Activated CD4-positive, alpha-beta T cell treated with anti-CD3 and anti-CD28 coated beads, Interleukin-2, Interleukin-6, amounts not matched to agents 100 ng/mL and 50 ng/mL, durations not matched to agents 16 hours and 8 hours (primary cell): ENCODE measurements at regions not wholly inside any gene's neighbourhood (a gene's known extent, or its start where the extent isn't known, plus 50 kb on each side); places are given as distances from the start of the nearest gene placed in this dataset.

Experiments
- DNase-seq: peaks from one replicate; pipeline ENCODE4 v3.0.0-alpha.2; 2020

DNA sequence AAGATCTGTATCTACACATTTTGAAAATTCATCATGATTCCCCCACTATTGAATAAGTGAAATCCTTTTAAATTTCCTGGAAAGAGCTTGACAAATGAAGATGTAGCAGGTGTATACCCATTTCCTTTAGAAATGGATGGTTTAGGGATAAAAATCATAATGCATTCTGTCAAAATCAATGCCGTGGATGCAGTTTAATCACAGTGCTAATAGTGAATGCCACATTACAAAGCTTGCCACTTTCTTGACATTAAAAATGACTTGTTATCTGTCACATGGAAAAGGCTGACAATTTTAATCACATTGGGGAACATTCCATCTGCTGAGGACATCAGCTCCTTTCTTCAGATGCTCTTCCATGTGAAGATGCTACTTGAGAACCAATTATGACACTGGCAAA lies 229.6 kb downstream of the GPAM start:
- DNase-seq: no peak

- DNase-seq: no peak
Measured at GRCh38 chr10:111954386-111954785, 229.2 kb downstream of the GPAM start.

GRCh38 chr10:111956841-111957240 lies 226.7 kb downstream of the GPAM start:
- no peak for DNase-seq

DNA sequence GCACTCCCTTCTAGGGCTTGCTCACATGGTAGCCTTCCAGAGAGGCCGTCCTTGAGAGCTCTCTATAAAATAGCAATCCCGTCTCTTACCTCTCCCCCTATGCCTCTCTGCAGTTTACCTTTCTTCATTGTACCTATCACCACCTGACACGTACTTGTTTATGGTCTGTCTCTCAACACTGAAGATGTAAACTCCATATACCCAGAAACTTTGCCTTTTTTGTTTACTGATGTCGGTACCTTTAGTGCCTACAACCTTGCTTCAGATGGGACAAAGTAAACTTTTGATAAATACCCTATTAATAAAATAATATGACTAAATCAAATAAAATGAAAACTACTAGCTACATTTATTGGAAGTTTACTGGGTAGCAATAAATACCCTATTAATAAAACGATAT lies 220.6 kb downstream of the GPAM start:
- no peak for DNase-seq

- no peak for DNase-seq
Measured at GRCh38 chr10:111967116-111967515, 216.4 kb downstream of the GPAM start.

DNA sequence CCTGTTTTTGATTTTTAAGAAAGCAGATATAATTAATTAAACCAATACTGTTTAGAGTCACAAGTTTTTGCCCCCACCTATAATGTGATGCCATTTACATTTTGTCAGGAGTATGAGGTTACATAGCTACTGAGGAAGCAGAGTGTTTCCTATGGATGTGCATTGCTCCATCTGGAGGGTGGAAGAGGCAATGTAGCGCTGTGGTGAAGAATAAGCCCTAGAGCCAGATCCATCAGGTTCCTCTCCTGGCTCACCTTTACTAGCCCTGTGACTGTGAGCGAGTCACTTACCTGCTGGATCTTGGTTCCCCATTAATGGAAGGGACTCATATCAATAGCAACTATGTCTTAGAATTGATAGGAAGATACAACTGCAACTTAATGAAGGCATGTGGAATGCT lies 216.0 kb downstream of the GPAM start:
- DNase-seq: no peak

GRCh38 chr10:111968647-111969046 lies 214.9 kb downstream of the GPAM start:
- no peak for DNase-seq

DNA sequence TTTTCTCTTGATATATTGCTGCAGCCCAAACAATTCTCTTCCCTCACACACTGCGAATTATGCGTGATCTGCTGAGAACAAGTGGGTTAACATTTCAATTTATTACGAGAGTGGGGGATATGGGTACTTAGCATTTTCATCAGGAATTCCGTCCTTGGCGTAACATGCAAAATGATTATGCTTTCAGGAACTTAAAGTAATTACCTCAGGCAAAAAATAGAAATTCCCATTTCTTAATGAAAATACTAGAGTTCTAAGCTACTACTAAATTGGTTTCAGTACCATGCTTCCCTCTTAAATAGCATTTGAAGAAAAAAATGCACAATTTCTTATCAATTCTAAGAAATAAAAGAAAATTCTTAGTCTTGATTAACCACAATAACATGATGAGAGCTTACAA lies 213.5 kb downstream of the GPAM start:
- DNase-seq: no peak

DNA sequence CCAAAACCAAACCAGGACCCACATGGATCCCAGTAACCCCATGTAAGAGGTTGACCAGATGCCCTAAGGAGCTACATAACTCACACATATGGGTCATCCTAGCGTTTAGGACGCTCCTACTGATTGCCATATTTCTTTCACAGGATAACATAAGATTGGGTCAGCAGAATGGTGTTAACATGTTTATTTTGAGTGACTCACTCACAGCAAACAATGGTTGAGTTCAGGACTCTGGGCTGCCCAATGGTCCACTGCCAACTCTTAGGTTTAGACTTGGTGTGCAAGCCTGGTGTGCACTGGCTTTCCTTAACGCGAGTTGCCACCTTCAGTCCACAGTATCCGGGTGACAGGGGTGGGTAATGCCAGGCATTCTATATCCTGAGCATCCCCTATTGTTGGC lies 211.5 kb downstream of the GPAM start:
- DNase-seq: no peak

DNA sequence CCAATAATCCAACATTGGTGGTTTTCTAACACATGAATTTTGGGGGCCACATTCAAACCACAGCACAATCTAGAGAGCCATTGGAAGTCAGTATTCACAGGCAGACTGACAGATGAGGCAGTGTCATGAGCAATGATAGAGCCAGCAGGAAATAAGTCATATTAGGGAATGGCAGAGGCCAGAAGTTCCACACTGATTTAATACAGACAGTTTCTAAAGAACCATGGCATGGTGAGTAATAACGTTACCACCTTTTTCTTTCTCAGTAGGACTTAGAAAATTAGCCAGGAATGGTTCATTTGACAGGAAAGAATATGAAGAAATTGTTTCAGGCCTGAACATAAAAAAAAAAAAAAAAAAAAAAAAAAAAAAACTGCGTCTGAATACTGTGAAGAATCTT lies 210.3 kb downstream of the GPAM start:
- no peak for DNase-seq

DNA sequence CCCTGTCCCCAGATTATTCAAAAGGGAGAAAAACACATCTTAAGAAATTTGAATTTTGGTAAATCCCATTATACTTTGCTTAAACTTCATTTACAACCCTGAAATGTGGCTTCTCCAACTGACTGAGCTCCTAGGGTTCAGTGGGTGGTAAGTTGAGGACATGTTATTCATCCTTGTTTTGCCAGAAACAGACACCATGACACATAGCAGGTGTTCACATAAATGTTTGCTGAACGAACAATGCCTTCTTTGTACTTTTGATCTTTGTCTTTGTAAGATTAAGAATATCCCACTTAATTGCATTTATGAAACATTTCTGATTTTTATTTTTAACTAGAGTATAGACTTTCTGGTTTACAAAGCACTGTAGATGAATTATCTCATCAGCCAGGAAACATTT lies 209.7 kb downstream of the GPAM start:
- no peak for DNase-seq

DNA sequence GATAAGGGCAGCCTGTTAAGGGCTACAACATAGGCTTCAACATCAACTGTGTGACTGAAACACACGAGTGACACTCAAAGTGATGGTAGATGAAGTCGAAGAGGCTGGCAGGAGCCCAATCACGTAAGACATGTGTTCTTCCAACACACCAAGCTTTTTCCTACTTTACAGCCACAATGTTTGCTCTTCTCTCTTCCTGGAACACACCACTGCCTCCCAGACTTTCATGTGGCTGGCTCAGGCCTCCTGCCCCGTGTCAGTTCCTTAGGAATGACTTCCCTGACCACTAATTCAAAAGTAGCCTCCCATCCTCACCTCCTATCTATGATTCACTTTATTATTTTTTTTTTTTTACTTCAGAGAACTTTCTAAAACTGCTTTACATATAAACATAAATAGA lies 209.2 kb downstream of the GPAM start:
- no peak for DNase-seq

- no peak for DNase-seq
Measured at GRCh38 chr10:111976557-111976956, 207.0 kb downstream of the GPAM start.

DNA sequence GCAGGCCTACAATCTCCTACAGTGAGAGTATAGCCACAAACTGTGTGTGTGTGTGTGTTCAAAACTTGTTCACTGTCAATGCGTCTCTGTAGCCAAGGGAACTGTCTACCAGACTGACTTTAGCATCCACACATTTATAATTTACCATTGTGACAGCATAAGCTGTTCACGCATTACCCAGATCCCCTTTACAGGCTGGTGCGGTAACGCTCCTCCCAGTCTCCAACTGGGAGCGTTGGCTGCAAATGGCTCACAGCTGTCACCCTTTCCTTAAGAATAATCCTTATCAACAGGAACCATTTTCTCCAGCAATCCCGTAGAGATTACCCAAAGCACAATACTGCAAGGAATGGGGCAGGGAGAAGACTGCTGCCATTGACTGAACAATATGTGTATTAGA lies 199.5 kb downstream of the GPAM start:
- DNase-seq: no peak

- DNase-seq: no peak
Measured at GRCh38 chr10:111986079-111986478, 197.5 kb downstream of the GPAM start.

DNA sequence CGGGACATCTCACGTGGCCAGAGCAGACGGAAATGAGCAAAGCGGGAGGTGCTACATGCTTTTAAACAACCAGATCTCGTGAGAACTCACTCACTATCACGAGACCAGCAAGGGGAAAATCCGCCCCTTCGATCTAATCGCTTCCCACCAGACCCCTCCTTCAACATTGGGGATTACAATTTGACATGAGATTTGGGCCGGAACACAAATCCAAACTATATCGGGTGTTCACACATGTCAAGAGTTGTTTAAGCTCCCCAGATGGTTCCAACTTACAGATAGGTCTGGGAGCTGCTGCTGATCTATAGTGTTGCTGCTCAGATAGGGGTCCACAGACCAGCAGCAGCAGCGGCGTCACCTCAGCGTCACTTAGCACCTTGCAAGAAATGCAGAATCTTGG lies 194.9 kb downstream of the GPAM start:
- DNase-seq: no peak

DNA sequence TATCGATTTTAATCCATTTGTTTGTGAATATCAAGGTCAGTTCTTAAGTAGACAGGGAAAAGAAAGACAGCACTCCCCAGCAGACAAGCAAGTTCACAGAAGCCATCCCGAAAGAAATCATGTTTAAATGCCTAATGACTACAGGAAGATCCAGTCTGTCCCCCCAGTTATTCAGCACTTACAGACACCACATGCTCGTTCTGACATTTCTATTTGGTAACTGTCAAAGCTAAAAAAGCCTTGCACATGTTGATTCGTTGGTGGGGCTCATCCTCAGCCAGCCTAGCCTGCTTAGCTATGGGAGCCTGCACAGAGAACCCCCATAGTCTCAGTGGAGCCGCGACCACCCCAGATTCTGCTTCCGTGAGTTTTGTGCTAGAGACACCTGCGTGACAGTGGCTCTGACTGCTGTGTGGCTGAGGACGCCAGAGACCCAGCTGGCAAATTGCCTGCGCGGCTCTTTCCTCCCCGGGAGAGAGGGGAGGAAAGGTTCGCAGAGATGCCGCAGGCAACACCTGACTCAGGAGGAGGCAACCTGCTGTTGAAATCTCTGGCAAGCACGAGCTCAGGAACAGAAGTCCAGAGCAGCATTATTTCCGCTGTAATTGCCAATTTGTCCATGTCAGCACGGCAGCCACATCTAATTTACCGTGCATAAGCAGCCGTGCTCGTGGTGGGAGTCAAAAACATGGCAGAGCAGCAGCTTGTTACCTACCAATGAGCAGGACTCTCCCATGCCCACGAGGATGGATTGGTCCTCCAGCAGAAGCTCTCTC lies 194.2 kb downstream of the GPAM start:
- no peak for DNase-seq

- DNase-seq: no peak
Measured at GRCh38 chr10:111990734-111991133, 192.8 kb downstream of the GPAM start.

DNA sequence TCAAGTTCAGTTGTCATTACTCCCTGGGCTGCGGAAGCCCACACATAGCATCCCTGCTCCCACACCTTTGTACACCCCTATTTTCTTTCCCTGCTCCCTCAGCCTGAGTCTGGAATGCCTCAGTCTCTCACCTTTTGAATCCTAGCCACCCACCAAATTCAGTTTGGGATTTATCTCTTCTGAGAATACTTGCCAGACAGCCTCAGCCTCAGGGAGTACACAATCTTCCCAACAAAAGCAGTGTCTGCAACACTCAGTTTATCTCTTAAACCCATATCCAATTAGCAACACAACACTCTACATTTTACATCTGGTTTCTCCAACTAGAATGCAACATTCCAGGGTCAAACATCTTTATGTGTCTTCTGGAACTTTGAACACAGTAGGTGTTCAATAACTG lies 190.2 kb downstream of the GPAM start:
- no peak for DNase-seq

GRCh38 chr10:111993872-111994426 lies 189.6 kb downstream of the GPAM start:
- DNase-seq: no peak

GRCh38 chr10:111996103-111996502 lies 187.5 kb downstream of the GPAM start:
- DNase-seq: no peak

DNA sequence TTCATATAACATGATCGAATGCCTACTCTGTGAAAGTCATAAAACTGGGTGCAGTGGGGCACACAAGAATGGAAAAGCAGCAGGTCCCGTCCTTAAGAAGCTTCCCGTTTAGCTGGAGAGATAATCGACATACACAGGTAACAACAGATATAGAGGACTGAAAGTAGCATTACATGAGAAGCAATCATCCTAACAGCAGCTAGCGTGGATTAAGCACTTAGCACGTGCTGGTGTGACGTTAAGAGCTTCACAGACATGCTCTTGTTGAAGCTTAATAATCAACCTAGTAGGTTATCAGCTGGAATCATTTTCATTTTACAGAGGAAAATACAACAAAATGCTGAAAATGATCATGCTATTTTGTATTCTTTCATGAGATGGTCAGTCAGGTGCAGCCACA lies 184.8 kb downstream of the GPAM start:
- DNase-seq: no peak

DNA sequence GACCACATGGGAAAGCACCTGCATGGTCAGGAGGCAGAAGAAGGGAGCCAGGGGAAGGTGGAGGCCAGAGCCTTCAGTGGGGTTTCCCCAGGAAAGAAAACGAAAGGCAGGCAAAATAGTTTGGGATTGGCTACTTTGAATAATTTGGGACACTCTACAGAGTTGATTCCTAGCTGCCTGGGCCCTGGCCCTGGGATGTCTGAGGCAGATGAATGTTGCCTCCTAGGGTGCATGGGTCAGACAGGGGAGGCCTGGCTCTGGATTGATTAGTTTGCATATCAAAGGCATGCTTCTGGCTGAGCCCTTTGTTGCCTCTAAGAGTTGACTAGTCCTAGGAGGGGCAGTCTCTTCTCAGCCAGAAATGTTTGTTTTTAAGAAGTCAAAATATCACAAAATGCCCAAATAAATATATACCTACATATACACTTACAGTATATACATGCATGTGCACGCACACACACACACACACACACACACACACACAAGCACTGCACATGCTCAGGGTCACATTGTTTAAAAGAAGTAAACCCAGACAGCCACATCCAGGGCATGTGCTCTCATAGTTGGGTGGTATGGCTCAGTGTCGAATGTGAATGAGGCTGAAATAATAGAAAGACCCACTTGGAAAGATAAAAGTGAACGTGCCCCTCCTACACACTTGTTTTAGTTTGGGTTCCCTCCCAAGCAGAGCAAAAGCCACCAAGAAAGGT lies 184.2 kb downstream of the GPAM start:
- no peak for DNase-seq

DNA sequence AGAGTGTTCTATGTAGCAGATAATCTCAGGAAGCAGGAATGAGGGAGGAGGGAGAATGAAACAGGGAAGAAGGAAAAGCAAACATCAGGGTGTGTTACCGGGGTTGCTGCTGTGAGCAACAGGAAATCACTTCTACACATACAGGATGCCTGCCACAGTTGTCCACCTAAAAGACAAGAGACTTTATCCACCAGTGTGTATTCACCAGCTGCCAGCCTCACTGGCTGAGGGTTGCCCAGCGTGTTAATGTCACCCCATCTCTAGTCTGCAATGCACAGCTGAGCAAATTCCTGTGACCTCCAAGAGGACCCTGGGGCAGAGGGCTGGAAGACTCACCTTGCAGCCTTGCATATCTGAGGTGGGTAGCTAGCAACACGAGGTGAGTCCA lies 183.7 kb downstream of the GPAM start:
- DNase-seq: no peak

GRCh38 chr10:112000466-112000865 lies 183.1 kb downstream of the GPAM start:
- DNase-seq: no peak
